OCI-LY1 (cell line): ENCODE measurements at regions not wholly inside any gene's neighbourhood (a gene's known extent, or its start where the extent isn't known, plus 50 kb on each side); places are given as distances from the start of the nearest gene placed in this dataset.

Source experiments
- H2AFZ ChIP-seq: fragments of 200-600 bp; sonication (generic), shearing (Covaris generic); 2 replicates; pipeline ENCODE4 v1.6.0; 2014; ENCODE audit warnings: antibody characterized with exemption, mild to moderate bottlenecking, low read length
- H3F3A ChIP-seq: fragments of 200-600 bp; sonication (generic), shearing (Covaris generic); 2 replicates; pipeline ENCODE4 v1.6.0; 2014; ENCODE audit warnings: mild to moderate bottlenecking, antibody characterized with exemption, low read length, moderate library complexity; ENCODE audit not compliant: insufficient read depth
- H3K27ac ChIP-seq: fragments of 200-600 bp; sonication (generic); 2 replicates; pipeline ENCODE4 v1.5.1; 2014; ENCODE audit warnings: low read length, mixed run types, mild to moderate bottlenecking, low read depth; ENCODE audit not compliant: poor library complexity, severe bottlenecking
- H3K27me3 ChIP-seq: fragments of 200-600 bp; sonication (generic); 2 replicates; pipeline ENCODE4 v1.6.0; 2014; ENCODE audit warnings: antibody characterized with exemption, mild to moderate bottlenecking, low read length, moderate library complexity; ENCODE audit not compliant: insufficient read depth
- H3K36me3 ChIP-seq: fragments of 200-600 bp; sonication (generic); 2 replicates; pipeline ENCODE4 v1.6.1; 2014; ENCODE audit warnings: mild to moderate bottlenecking, antibody characterized with exemption, low read length, moderate library complexity, mixed read lengths; ENCODE audit not compliant: insufficient read depth
- H3K4me1 ChIP-seq: fragments of 200-600 bp; sonication (generic); 2 replicates; pipeline ENCODE4 v1.5.1; 2014; ENCODE audit warnings: mild to moderate bottlenecking, low read length, moderate library complexity; ENCODE audit not compliant: insufficient read depth, severe bottlenecking
- H3K4me2 ChIP-seq: fragments of 200-600 bp; sonication (generic), shearing (Covaris generic); 2 replicates; pipeline ENCODE4 v1.6.1; 2014; ENCODE audit warnings: low read length
- H3K4me3 ChIP-seq: fragments of 200-600 bp; sonication (generic); 2 replicates; pipeline ENCODE4 v1.5.1; 2014; ENCODE audit warnings: low read length, low read depth, mild to moderate bottlenecking, mixed read lengths; ENCODE audit not compliant: poor library complexity, severe bottlenecking
- H3K79me2 ChIP-seq: fragments of 200-600 bp; shearing (Covaris generic); 2 replicates; pipeline ENCODE4 v1.6.1; 2016; ENCODE audit warnings: mixed run types, low read length, mixed read lengths; ENCODE audit not compliant: insufficient read depth
- H3K9ac ChIP-seq: fragments of 200-600 bp; sonication (generic), shearing (Covaris generic); 2 replicates; pipeline ENCODE4 v1.6.1; 2014; ENCODE audit warnings: mild to moderate bottlenecking, low read length, mixed read lengths
- H3K9me2 ChIP-seq: fragments of 200-600 bp; sonication (generic), shearing (Covaris generic); 2 replicates; pipeline ENCODE4 v1.6.1; 2014; ENCODE audit warnings: low read depth, mild to moderate bottlenecking, low read length, mixed read lengths
- H3K9me3 ChIP-seq: fragments of 200-600 bp; shearing (Covaris generic); 2 replicates; pipeline ENCODE4 v1.6.1; 2014; ENCODE audit warnings: low read length, mixed read lengths
- H4K20me1 ChIP-seq: fragments of 200-600 bp; sonication (generic), shearing (Covaris generic); 2 replicates; pipeline ENCODE4 v1.6.0; 2016; ENCODE audit warnings: mild to moderate bottlenecking, low read length; ENCODE audit not compliant: insufficient read depth
- CTCF ChIP-seq: fragments of 200-600 bp; sonication (generic), shearing (Covaris generic); IDR thresholded peaks from 2 replicates; pipeline ENCODE4 v1.5.1; 2017; ENCODE audit warnings: mild to moderate bottlenecking, antibody characterized with exemption, low read length, moderate library complexity, mixed read lengths
- EZH2 ChIP-seq: fragments of 200-600 bp; sonication (generic), shearing (Covaris generic); IDR thresholded peaks from 2 replicates; pipeline ENCODE4 v1.8.0; 2017; ENCODE audit warnings: borderline replicate concordance, mixed run types, mild to moderate bottlenecking, antibody characterized with exemption, low read length, moderate library complexity, mixed read lengths

GRCh38 chr5:120293796-120294195 is 170.3 kb upstream of the PRR16 start:
- Histone ChIP-seq H4K20me1 (no peaks in the 10 kb centered on the region), H3K4me3 (no peak overlapping the region), H3K9me2 (no peaks in the 10 kb centered on the region), H3K4me2 (no peak overlapping the region), H3K9me3 (no peaks in the 10 kb centered on the region), H3K36me3 (no peaks in the 10 kb centered on the region), H2AFZ (no peak overlapping the region), H3K27ac (no peak overlapping the region), H3K9ac (no peak overlapping the region), H3F3A (no peaks in the 10 kb centered on the region), H3K27me3 (no peaks in the 10 kb centered on the region), H3K4me1 (no peaks in the 10 kb centered on the region), H3K79me2 (no peaks in the 10 kb centered on the region)
- TF ChIP-seq EZH2 (no peak), CTCF (no peak)

GRCh38 chr5:120297616-120298015 is 166.5 kb upstream of the PRR16 start:
- Histone ChIP-seq H2AFZ (no peak overlapping the region), H3K9ac (no peak overlapping the region), H4K20me1 (no peaks in the 10 kb centered on the region), H3K79me2 (no peaks in the 10 kb centered on the region), H3K4me1 (no peaks in the 10 kb centered on the region), H3K9me2 (no peaks in the 10 kb centered on the region), H3K27me3 (no peaks in the 10 kb centered on the region), H3K4me3 (no peak overlapping the region), H3K4me2 (no peak overlapping the region), H3K36me3 (no peaks in the 10 kb centered on the region), H3K9me3 (no peaks in the 10 kb centered on the region), H3F3A (no peaks in the 10 kb centered on the region), H3K27ac (no peak overlapping the region)
- no peak for TF ChIP-seq EZH2

GRCh38 chr5:120298981-120299380 is 165.1 kb upstream of the PRR16 start:
- H3K36me3 ChIP-seq: no peaks in the 10 kb centered on the region
- H3K4me1 ChIP-seq: no peaks in the 10 kb centered on the region
- H3K4me3 ChIP-seq: no peak overlapping the region
- H2AFZ ChIP-seq: no peak overlapping the region
- H3K9me3 ChIP-seq: no peaks in the 10 kb centered on the region
- no peak overlapping the region for H3K4me2 ChIP-seq
- no peak overlapping the region for H3K27ac ChIP-seq
- no peaks in the 10 kb centered on the region for H3K79me2 ChIP-seq
- TF ChIP-seq CTCF: no peak
- no peak for TF ChIP-seq EZH2
- no peaks in the 10 kb centered on the region for H3K27me3 ChIP-seq
- H3K9ac ChIP-seq: no peak overlapping the region
- no peaks in the 10 kb centered on the region for H3F3A ChIP-seq
- H3K9me2 ChIP-seq: no peaks in the 10 kb centered on the region
- H4K20me1 ChIP-seq: no peaks in the 10 kb centered on the region

GRCh38 chr5:120304663-120305062 is 159.4 kb upstream of the PRR16 start:
- Histone ChIP-seq H3K27ac (no peak overlapping the region), H3K4me1 (no peaks in the 10 kb centered on the region), H3K79me2 (no peaks in the 10 kb centered on the region), H3K27me3 (no peaks in the 10 kb centered on the region), H2AFZ (no peak overlapping the region), H3F3A (no peaks in the 10 kb centered on the region), H3K9me2 (no peaks in the 10 kb centered on the region), H3K9ac (no peak overlapping the region), H4K20me1 (no peaks in the 10 kb centered on the region), H3K4me2 (no peak overlapping the region), H3K36me3 (no peaks in the 10 kb centered on the region), H3K4me3 (no peak overlapping the region), H3K9me3 (no peaks in the 10 kb centered on the region)
- no peak for TF ChIP-seq EZH2
- no peak for TF ChIP-seq CTCF
